Activated T-cell treated with anti-CD3 and anti-CD28 coated beads, Interleukin-2, amount 50 U/mL, for 72 hours (primary cell): ENCODE measurements at regions not wholly inside any gene's neighbourhood (a gene's known extent, or its start where the extent isn't known, plus 50 kb on each side); places are given as distances from the start of the nearest gene placed in this dataset.

Experiments used
- ATAC-seq, 2 donors: fragments of 150-1000 bp; cut with Tn5 transposase; replicated peaks in 1 of 2; 2 replicates each; pipeline ENCODE4 v1.10.0; 2021; ENCODE audit warnings: moderate library complexity in 2 of 2, mild to moderate bottlenecking in 1 of 2
- DNase-seq, 2 donors: peaks; one replicate each; pipeline ENCODE4 v3.0.0; 2021 to 2022; ENCODE audit warnings: mixed read lengths in 1 of 2
- H3K27ac Mint-ChIP-seq: one replicate; pipeline ENCODE4 v1.8.0; 2022; ENCODE audit warnings: mild to moderate bottlenecking, moderate library complexity, mixed read lengths
- H3K27me3 Mint-ChIP-seq: one replicate; pipeline ENCODE4 v1.8.0; 2022; ENCODE audit warnings: low read depth, mixed read lengths
- H3K36me3 Mint-ChIP-seq, 2 donors: one replicate each; pipeline ENCODE4 v1.8.0; 2022; ENCODE audit warnings: mixed read lengths in 2 of 2, mild to moderate bottlenecking in 1 of 2; ENCODE audit not compliant: insufficient read depth in 2 of 2
- H3K4me1 Mint-ChIP-seq: one replicate; pipeline ENCODE4 v1.8.0; 2022; ENCODE audit warnings: low read depth, mixed read lengths
- H3K4me3 Mint-ChIP-seq, 2 donors: one replicate each; pipeline ENCODE4 v1.8.0; 2022; ENCODE audit warnings: mild to moderate bottlenecking in 2 of 2, mixed read lengths in 2 of 2, moderate library complexity in 2 of 2
- H3K9me3 Mint-ChIP-seq, 2 donors: one replicate each; pipeline ENCODE4 v1.8.0; 2022; ENCODE audit warnings: mixed read lengths in 2 of 2

DNA sequence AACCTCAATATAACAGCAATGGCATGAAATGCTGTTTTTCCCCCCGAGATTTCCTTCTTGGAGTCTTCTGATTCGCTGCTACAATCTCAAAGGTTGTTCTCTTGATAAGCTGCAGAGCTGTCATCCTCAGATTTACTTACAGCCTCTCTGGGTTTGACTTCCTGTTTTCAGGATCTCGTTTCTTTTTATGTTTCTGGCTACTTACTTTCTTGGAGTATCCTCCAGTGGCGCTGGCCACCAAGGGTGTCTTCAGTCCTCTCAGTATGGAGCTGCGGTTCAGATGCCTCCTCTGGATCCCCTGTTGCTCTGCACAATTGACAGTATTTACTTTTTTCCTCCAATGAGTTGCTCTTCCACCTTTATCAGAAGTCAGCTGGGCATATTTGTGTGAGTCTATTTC, 152.0 kb upstream of the TMEM72 start:
- no peak overlapping the region for H3K27ac Mint-ChIP-seq
- no peaks in the 10 kb centered on the region for H3K36me3 Mint-ChIP-seq
- no peaks in the 10 kb centered on the region for H3K27me3 Mint-ChIP-seq
- H3K4me1 Mint-ChIP-seq, result no peaks in the 10 kb centered on the region
- H3K9me3 Mint-ChIP-seq, result no peaks in the 10 kb centered on the region
- ATAC-seq (no peak), DNase-seq (no peak)
- H3K4me3 Mint-ChIP-seq, result no peak overlapping the region

DNA sequence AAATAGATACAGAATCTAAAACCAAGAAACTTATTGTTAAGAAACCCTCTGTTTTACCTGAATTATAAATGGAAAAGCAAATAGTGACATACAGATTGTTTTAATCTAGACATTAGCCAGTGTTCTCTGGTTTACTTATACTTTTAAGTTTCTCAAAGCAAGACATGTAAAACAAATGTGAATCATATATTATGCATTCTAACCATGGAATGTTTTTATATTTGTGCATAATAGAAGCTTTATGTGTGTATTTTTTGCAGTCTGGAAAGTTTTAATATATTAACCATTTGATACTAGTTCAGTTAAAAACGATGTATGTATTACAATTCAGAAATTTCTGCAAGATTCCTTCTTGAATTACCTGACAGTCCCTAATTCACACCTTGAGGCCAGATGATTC, 150.6 kb upstream of the TMEM72 start:
- Mint-ChIP-seq H3K4me3 (no peak overlapping the region), H3K27me3 (no peaks in the 10 kb centered on the region), H3K27ac (no peak overlapping the region), H3K4me1 (no peaks in the 10 kb centered on the region), H3K36me3 (no peaks in the 10 kb centered on the region), H3K9me3 (no peaks in the 10 kb centered on the region)
- DNase-seq (no peak), ATAC-seq (no peak)

GRCh38 chr10:44761076-44761475, 150.1 kb upstream of the TMEM72 start:
- no peaks in the 10 kb centered on the region for H3K4me1 Mint-ChIP-seq
- no peaks in the 10 kb centered on the region for H3K36me3 Mint-ChIP-seq
- H3K9me3 Mint-ChIP-seq, result no peaks in the 10 kb centered on the region
- no peaks in the 10 kb centered on the region for H3K27me3 Mint-ChIP-seq
- H3K27ac Mint-ChIP-seq, result no peak overlapping the region
- no peak for DNase-seq
- no peak for ATAC-seq
- H3K4me3 Mint-ChIP-seq, result no peak overlapping the region

- Mint-ChIP-seq H3K4me3 (no peak overlapping the region), H3K27ac (no peak overlapping the region), H3K36me3 (no peaks in the 10 kb centered on the region), H3K9me3 (no peaks in the 10 kb centered on the region), H3K27me3 (no peaks in the 10 kb centered on the region), H3K4me1 (no peaks in the 10 kb centered on the region)
- no peak for ATAC-seq
- no peak for DNase-seq
Measured at GRCh38 chr10:44763331-44763730, 147.8 kb upstream of the TMEM72 start.

GRCh38 chr10:44765299-44765698, 145.8 kb upstream of the TMEM72 start:
- Mint-ChIP-seq H3K27ac (no peak overlapping the region), H3K9me3 (no peaks in the 10 kb centered on the region), H3K4me3 (no peak overlapping the region), H3K36me3 (no peaks in the 10 kb centered on the region), H3K4me1 (no peaks in the 10 kb centered on the region), H3K27me3 (peaks cover 2% of the 10 kb centered on the region)
- no peak for ATAC-seq
- DNase-seq, result no peak

DNA sequence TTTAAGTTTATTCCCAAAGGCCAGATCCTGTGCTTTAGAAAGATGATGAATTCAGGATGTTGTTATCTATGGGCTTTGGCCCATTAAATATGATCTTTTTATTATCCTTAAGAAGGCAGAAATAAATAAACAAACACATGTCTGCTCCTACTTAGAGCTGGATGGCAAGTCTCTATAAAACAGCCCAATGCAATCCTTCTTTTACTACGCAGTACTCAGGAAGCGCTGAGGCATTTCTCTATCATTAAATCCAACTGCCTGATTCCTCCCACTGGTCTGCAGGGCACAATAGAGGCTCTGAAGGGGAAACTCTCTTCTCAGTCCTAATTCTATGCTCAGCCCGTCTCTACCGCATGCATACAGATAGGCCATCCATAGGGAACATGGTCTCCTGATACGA, 144.5 kb upstream of the TMEM72 start:
- no peak for DNase-seq
- Mint-ChIP-seq H3K27me3 (peaks cover 7% of the 10 kb centered on the region), H3K9me3 (no peaks in the 10 kb centered on the region), H3K4me1 (no peaks in the 10 kb centered on the region), H3K27ac (no peak overlapping the region), H3K36me3 (no peaks in the 10 kb centered on the region), H3K4me3 (no peak overlapping the region)
- ATAC-seq, result no peak

DNA sequence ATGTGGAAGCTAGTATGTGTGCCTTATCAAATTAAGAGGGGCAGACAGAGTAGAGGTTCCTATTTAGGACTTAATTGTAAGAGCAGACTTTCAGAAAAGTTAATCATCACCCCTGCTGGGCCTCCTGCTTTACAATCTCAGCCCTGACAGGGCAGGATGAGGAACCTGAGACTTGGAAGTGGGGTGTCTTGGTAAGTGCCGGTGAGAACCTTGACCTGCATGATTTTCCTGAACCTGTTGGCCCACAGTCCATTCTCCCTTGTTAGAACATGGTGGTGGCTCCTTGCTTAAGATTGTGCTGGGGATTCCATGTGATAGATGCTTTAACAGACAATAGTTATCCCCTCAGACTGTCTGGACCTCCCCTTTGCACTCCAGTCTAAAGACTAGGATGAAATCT, 141.7 kb upstream of the TMEM72 start:
- Mint-ChIP-seq H3K9me3 (no peaks in the 10 kb centered on the region), H3K27ac (no peak overlapping the region), H3K36me3 (no peaks in the 10 kb centered on the region), H3K4me3 (no peak overlapping the region), H3K27me3 (peaks cover 7% of the 10 kb centered on the region), H3K4me1 (no peaks in the 10 kb centered on the region)
- ATAC-seq, result no peak
- DNase-seq, result no peak

DNA sequence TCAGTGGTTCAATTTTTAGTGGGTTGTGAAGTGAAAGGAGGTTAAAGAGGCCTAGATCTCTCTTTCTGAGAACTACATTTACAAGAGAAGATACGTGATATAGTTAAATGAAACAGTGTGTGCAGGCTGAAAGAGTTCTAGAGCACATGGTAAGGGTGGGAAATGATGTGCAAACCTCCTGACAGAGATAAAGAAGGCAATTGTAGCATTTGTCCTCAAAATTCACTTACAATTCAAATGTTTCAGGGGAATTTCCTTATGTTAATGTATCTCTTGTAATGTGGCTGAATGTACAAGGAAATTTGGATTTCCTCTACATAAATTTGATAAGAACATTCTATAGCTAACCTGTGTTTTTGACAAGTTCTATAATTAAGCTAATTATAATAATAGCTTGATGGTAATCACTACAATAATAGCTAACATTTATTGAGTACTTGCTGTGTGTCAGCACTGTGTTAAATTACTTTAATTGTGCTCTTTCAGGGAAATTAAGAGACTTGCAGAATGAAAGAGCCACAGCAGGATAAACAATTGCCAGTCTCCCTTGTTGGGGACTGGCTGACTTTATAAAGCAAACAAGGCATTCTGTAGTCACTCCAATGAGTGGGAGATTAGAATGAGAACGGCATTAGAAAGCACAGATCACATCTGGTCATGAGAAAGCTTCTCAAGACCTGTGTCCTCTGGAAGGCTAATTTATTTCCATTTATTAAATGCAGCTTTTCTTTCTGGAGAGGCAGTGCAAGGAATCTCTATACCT, 139.7 kb upstream of the TMEM72 start:
- Mint-ChIP-seq H3K27me3 (peaks cover 7% of the 10 kb centered on the region), H3K4me3 (no peak overlapping the region), H3K27ac (no peak overlapping the region), H3K36me3 (no peaks in the 10 kb centered on the region), H3K4me1 (no peaks in the 10 kb centered on the region), H3K9me3 (no peaks in the 10 kb centered on the region)
- ATAC-seq (no peak), DNase-seq (no peak)

- no peaks in the 10 kb centered on the region for H3K36me3 Mint-ChIP-seq
- ATAC-seq, result no peak
- DNase-seq, result no peak
- no peak overlapping the region for H3K4me3 Mint-ChIP-seq
- no peak overlapping the region for H3K27ac Mint-ChIP-seq
- H3K27me3 Mint-ChIP-seq, result peaks cover 7% of the 10 kb centered on the region
- no peaks in the 10 kb centered on the region for H3K9me3 Mint-ChIP-seq
- no peaks in the 10 kb centered on the region for H3K4me1 Mint-ChIP-seq
Measured at GRCh38 chr10:44773565-44773964, 137.6 kb upstream of the TMEM72 start.

GRCh38 chr10:44774676-44775401, 136.3 kb upstream of the TMEM72 start:
- Mint-ChIP-seq H3K36me3 (no peaks in the 10 kb centered on the region), H3K9me3 (no peaks in the 10 kb centered on the region), H3K27ac (no peak overlapping the region), H3K4me3 (no peak overlapping the region), H3K27me3 (peaks cover 13% of the 10 kb centered on the region), H3K4me1 (no peaks in the 10 kb centered on the region)
- no peak for ATAC-seq
- DNase-seq, result no peak

DNA sequence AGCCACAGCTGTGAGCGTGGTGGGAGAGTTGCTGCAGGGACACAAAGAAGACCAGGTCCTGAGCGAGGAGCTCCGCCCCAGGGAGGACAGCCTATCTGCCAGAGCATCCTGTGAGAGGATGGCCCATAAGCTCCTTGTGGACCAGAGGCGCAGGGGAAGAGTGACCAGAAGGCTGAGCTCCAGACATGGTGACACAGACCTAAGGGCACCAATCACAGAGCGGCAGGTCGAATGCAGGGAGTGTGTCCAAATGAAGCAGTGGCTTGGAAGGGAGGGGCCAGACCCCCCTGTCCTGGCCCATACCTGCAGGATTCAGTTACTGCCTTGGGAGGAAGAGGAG, 135.8 kb upstream of the TMEM72 start:
- no peak for ATAC-seq
- Mint-ChIP-seq H3K4me3 (no peak overlapping the region), H3K27me3 (peaks cover 16% of the 10 kb centered on the region), H3K27ac (no peak overlapping the region), H3K9me3 (no peaks in the 10 kb centered on the region), H3K4me1 (no peaks in the 10 kb centered on the region), H3K36me3 (no peaks in the 10 kb centered on the region)
- DNase-seq, result no peak

DNA sequence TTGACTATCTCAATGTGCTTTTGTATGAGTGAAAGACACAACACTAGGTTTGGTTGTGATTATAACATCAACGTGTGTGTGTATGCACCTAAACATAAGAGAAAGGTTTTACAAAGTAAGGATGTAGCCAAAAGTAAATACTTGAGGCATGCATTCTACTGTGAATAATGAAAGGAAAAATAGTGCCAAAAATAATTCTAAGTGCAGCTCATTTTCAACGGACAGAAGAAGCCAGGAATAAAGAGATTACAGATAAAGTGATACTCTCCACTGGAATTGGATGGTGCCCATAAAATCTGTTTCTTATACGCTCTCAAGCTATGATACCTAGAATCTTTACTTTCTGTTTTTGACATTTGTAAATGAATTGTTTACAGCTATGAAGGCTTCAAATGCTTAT, 135.0 kb upstream of the TMEM72 start:
- Mint-ChIP-seq H3K4me1 (no peaks in the 10 kb centered on the region), H3K27ac (no peak overlapping the region), H3K4me3 (no peak overlapping the region), H3K36me3 (no peaks in the 10 kb centered on the region), H3K9me3 (no peaks in the 10 kb centered on the region), H3K27me3 (peaks cover 18% of the 10 kb centered on the region)
- ATAC-seq (no peak), DNase-seq (no peak)

- H3K9me3 Mint-ChIP-seq, result peaks cover 0 to 3% of the 10 kb centered on the region in 2 donors
- H3K4me3 Mint-ChIP-seq, result no peak overlapping the region
- ATAC-seq (no peak), DNase-seq (no peak)
- no peaks in the 10 kb centered on the region for H3K36me3 Mint-ChIP-seq
- no peaks in the 10 kb centered on the region for H3K4me1 Mint-ChIP-seq
- H3K27me3 Mint-ChIP-seq, result peaks cover 33% of the 10 kb centered on the region
- H3K27ac Mint-ChIP-seq, result no peak overlapping the region
Measured at GRCh38 chr10:44779511-44779910, 131.6 kb upstream of the TMEM72 start.

- no peak for DNase-seq
- Mint-ChIP-seq H3K4me1 (no peaks in the 10 kb centered on the region), H3K36me3 (no peaks in the 10 kb centered on the region), H3K27me3 (peaks cover 35% of the 10 kb centered on the region), H3K27ac (no peak overlapping the region), H3K9me3 (peaks cover 0 to 3% of the 10 kb centered on the region in 2 donors), H3K4me3 (no peak overlapping the region)
- no peak for ATAC-seq
Measured at GRCh38 chr10:44780426-44780825, 130.7 kb upstream of the TMEM72 start.
